Endothelial cell of umbilical vein (primary cell): ENCODE measurements at regions not wholly inside any gene's neighbourhood (a gene's known extent, or its start where the extent isn't known, plus 50 kb on each side); places are given as distances from the start of the nearest gene placed in this dataset.

ENCODE experiments used
- BruUV-seq: library from RNA; stranded (reverse); fragments of 400-500 nt; replicated peaks from 2 replicates; lab custom pipeline; 2021; lab: Mats Ljungman, UMichigan
- CTCF ChIA-PET: fragments of 300-600, 350-600 bp; sonication (Branson Sonifier 250); formaldehyde crosslinking; loops from one replicate; lab custom pipeline; 2021; ENCODE audit warnings: antibody characterized with exemption, inconsistent platforms; lab: Charles Lee
- POLR2A ChIA-PET: fragments of 300-600, 350-600 bp; sonication (Branson Sonifier 250); formaldehyde crosslinking; loops from one replicate; lab custom pipeline; 2021; ENCODE audit warnings: antibody characterized with exemption, inconsistent platforms; lab: Charles Lee
- DNase-seq: peaks from one replicate; pipeline ENCODE4 v3.0.0-alpha.2; 2011; ENCODE audit warnings: low read depth, low spot score
- FAIRE-seq: peaks from 2 replicates; lab custom pipeline; 2011; peaks lifted over from hg19 to GRCh38; lab: Jason Lieb, UNC
- H2AFZ ChIP-seq: 2 replicates; pipeline ENCODE4 v1.6.0; 2012; ENCODE audit warnings: low read depth, low read length, control low read depth, inconsistent platforms
- H3K27ac ChIP-seq: 2 replicates; pipeline ENCODE4 v1.5.1; 2011; ENCODE audit warnings: low read depth, mild to moderate bottlenecking, control low read depth, low read length, moderate library complexity; ENCODE audit not compliant: insufficient read depth
- H3K27me3 ChIP-seq, 2 experiments: 2 replicates each; pipeline versions ENCODE4 v1.6.0 to v1.6.1; 2011; ENCODE audit warnings: low read length in 2 of 2, mixed read lengths in 1 of 2; ENCODE audit not compliant: control insufficient read depth in 2 of 2, insufficient read depth in 2 of 2
- H3K36me3 ChIP-seq, 2 experiments: 2 replicates in 1 of 2; 3 replicates in 1 of 2; pipeline ENCODE4 v1.5.1; 2011; ENCODE audit warnings: low read length in 2 of 2, mild to moderate bottlenecking in 1 of 2, moderate library complexity in 1 of 2; ENCODE audit not compliant: control insufficient read depth in 2 of 2, insufficient read depth in 2 of 2; ENCODE audit errors: extremely low read depth in 1 of 2
- H3K4me1 ChIP-seq: 3 replicates; pipeline ENCODE4 v1.5.1; 2011; ENCODE audit warnings: mild to moderate bottlenecking, low read length; ENCODE audit not compliant: control insufficient read depth, insufficient read depth; ENCODE audit errors: extremely low read depth
- H3K4me2 ChIP-seq: 2 replicates; pipeline ENCODE4 v1.6.1; 2011; ENCODE audit warnings: low read length, control low read depth, mixed read lengths; ENCODE audit not compliant: insufficient read depth
- H3K4me3 ChIP-seq, 3 experiments: fragments of 200-600 bp in 1 of 3; sonication (generic), shearing (Covaris generic) in 1 of 3; replicated peaks in 1 of 3; 2 replicates each; pipeline ENCODE4 v1.5.1; 2011 to 2016; ENCODE audit warnings: control low read depth in 3 of 3, low read length in 3 of 3, mild to moderate bottlenecking in 2 of 3, inconsistent platforms in 1 of 3, low read depth in 1 of 3, moderate library complexity in 1 of 3; ENCODE audit not compliant: insufficient read depth in 1 of 3
- H3K79me2 ChIP-seq: 2 replicates; pipeline ENCODE4 v1.6.0; 2012; ENCODE audit warnings: low read length, inconsistent platforms; ENCODE audit not compliant: control insufficient read depth, insufficient read depth
- H3K9ac ChIP-seq: replicated peaks from 2 replicates; pipeline ENCODE3; 2011; ENCODE audit warnings: low read length, control low read depth; ENCODE audit not compliant: insufficient read depth; ENCODE audit errors: extremely low read depth
- H3K9me1 ChIP-seq: replicated peaks from 3 replicates; pipeline ENCODE4 v1.6.0; 2011; ENCODE audit warnings: mild to moderate bottlenecking, low read length; ENCODE audit not compliant: control insufficient read depth, insufficient read depth; ENCODE audit errors: extremely low read depth
- H3K9me3 ChIP-seq: replicated peaks from 2 replicates; pipeline ENCODE4 v1.5.1; 2012; ENCODE audit warnings: low read length, inconsistent platforms; ENCODE audit not compliant: control insufficient read depth, insufficient read depth
- H4K20me1 ChIP-seq: replicated peaks from 2 replicates; pipeline ENCODE3; 2011; ENCODE audit warnings: mild to moderate bottlenecking, low read length; ENCODE audit not compliant: control insufficient read depth, insufficient read depth; ENCODE audit errors: extremely low read depth
- EZH2 ChIP-seq: IDR thresholded peaks from 2 replicates; pipeline ENCODE4 v1.6.1; 2012; ENCODE audit warnings: borderline replicate concordance, low read depth, mild to moderate bottlenecking, moderate library complexity, low read length, inconsistent platforms; ENCODE audit not compliant: severe bottlenecking
- FOS ChIP-seq: IDR thresholded peaks from 2 replicates; pipeline ENCODE4 v1.6.1; 2011; ENCODE audit warnings: mild to moderate bottlenecking, low read length, moderate library complexity, borderline replicate concordance; ENCODE audit not compliant: insufficient read depth
- GATA2 ChIP-seq: IDR thresholded peaks from 2 replicates; pipeline ENCODE4 v1.7.0; 2011; ENCODE audit warnings: low read depth, mild to moderate bottlenecking, moderate library complexity, mixed read lengths, low read length; ENCODE audit not compliant: insufficient read length, insufficient read depth
- JUN ChIP-seq: IDR thresholded peaks from 2 replicates; pipeline ENCODE4 v1.6.1; 2011; ENCODE audit warnings: borderline replicate concordance, low read depth; ENCODE audit not compliant: insufficient read length, insufficient read depth
- MAX ChIP-seq: IDR thresholded peaks from 2 replicates; pipeline ENCODE4 v1.6.1; 2011; ENCODE audit not compliant: insufficient read depth, insufficient read length
- MYC ChIP-seq: IDR thresholded peaks from one replicate; pipeline ENCODE4 v1.6.1; 2011; ENCODE audit warnings: mild to moderate bottlenecking, low read depth, low read length
- POLR2A ChIP-seq: IDR thresholded peaks from 2 replicates; pipeline ENCODE4 v1.6.1; 2012; ENCODE audit warnings: low read depth, mild to moderate bottlenecking, control low read depth, low read length
- POLR2AphosphoS5 ChIP-seq: IDR thresholded peaks from 2 replicates; pipeline ENCODE4 v1.6.1; 2012; ENCODE audit warnings: low read depth, mild to moderate bottlenecking, control low read depth, low read length, moderate library complexity; ENCODE audit not compliant: insufficient read depth
- dilution Hi-C: fragments of 300-500 bp; cut with MboI; formaldehyde crosslinking; loops from one replicate; pipeline ENCODE4 v1.15.0; 2019; ENCODE audit warnings: low sequenced_read_pairs; ENCODE audit not compliant: extremely low pct_ligation_motif_present
- intact Hi-C: fragments of 100-400 bp; cut with micrococcal nuclease; formaldehyde crosslinking; loops from one replicate; pipeline ENCODE4 v1.10.0; 2022
- TF ChIP-seq, protein P1 (sequence below), 2 donors: IDR thresholded peaks; 1 replicate in 1 of 2; 2 replicates in 1 of 2; pipeline ENCODE4 v1.5.1; 2011; ENCODE audit warnings: low read length in 2 of 2, mild to moderate bottlenecking in 2 of 2, moderate library complexity in 2 of 2, control low read depth in 1 of 2, inconsistent platforms in 1 of 2, low read depth in 1 of 2; ENCODE audit not compliant: insufficient read depth in 1 of 2; ENCODE audit errors: extremely low read depth in 1 of 2

GRCh38 chr13:57507752-57508463 is 123.6 kb upstream of the PCDH17 start:
- TF ChIP-seq POLR2A = no peak
- TF ChIP-seq MYC = no peak
- TF ChIP-seq FOS = no peak
- no peak for TF ChIP-seq GATA2
- no peak for TF ChIP-seq JUN
- TF ChIP-seq, protein P1, sequence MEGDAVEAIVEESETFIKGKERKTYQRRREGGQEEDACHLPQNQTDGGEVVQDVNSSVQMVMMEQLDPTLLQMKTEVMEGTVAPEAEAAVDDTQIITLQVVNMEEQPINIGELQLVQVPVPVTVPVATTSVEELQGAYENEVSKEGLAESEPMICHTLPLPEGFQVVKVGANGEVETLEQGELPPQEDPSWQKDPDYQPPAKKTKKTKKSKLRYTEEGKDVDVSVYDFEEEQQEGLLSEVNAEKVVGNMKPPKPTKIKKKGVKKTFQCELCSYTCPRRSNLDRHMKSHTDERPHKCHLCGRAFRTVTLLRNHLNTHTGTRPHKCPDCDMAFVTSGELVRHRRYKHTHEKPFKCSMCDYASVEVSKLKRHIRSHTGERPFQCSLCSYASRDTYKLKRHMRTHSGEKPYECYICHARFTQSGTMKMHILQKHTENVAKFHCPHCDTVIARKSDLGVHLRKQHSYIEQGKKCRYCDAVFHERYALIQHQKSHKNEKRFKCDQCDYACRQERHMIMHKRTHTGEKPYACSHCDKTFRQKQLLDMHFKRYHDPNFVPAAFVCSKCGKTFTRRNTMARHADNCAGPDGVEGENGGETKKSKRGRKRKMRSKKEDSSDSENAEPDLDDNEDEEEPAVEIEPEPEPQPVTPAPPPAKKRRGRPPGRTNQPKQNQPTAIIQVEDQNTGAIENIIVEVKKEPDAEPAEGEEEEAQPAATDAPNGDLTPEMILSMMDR (IDR thresholded peaks at IDR 0.05; ENCODE audit: extremely low read depth in 1 of 2, insufficient read depth in 1 of 2, low read depth in 1 of 2, low read length in 2 of 2) = no peak
- no peak for TF ChIP-seq EZH2
- no peak for TF ChIP-seq POLR2AphosphoS5
- TF ChIP-seq MAX = no peak
- POLR2A ChIA-PET = interaction anchor here (0.6 kb wide), 1 partner anchor 23 kb away, joined by 3 read pairs; no protein-coding TSS in a partner anchor
- H3K79me2 ChIP-seq = no peaks in the 10 kb centered on the region
- no peaks in the 10 kb centered on the region for H3K27me3 ChIP-seq
- no peaks in the 10 kb centered on the region for H3K4me1 ChIP-seq
- DNase-seq (no peak), FAIRE-seq (no peak)
- H2AFZ ChIP-seq = no peak overlapping the region
- H3K4me2 ChIP-seq = no peak overlapping the region
- H3K9ac ChIP-seq = no peak overlapping the region
- H3K36me3 ChIP-seq = no peaks in the 10 kb centered on the region
- dilution Hi-C loops = no loop called here
- H3K27ac ChIP-seq = no peak overlapping the region
- intact Hi-C loops = no loop called here
- H3K4me3 ChIP-seq = no peak overlapping the region
- no peaks in the 10 kb centered on the region for H3K9me3 ChIP-seq
- CTCF ChIA-PET = no interaction called here
- no peaks in the 10 kb centered on the region for H3K9me1 ChIP-seq
- BruUV-seq = no TSS peak
- no peaks in the 10 kb centered on the region for H4K20me1 ChIP-seq
